ENCODE measurements at regions not wholly inside any gene's neighbourhood (a gene's known extent, or its start where the extent isn't known, plus 50 kb on each side); places are given as distances from the start of the nearest gene placed in this dataset.

DNA sequence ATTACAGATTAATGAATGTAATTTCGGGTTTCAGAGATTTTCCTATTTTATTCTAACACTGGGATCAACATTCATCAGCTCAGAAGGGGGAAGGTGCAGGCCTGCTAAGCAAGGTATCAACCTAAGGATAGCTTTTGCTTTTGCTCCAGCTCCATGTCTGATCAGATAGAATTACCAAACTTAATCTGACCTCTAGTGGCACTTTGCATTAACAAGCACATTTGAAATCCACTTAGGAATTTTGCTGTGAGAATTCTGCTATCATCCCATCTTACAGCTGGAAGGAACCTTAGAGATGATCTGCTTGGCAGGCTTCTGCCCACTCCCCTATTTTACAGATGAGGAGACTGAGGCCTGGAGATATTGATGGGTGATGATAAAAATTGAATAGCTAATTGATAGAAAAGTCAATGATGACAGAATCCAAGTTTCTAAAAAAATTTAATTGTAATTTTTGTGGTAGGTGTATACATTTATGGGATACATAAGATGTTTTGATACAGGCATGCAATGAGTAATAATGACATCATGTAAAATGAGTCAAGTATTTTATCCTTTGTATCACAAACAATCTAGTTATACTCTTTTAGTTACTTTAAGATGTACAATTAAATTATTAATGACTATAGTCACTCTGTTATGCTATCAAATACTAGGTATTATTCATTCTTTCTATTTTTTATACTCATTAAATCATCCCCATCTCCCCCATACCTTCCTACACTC is 209.2 kb upstream of the ZPLD1 start:
- DNase-seq (ENCODE audit: low read depth, low spot score): peak; percentile 50

DNA sequence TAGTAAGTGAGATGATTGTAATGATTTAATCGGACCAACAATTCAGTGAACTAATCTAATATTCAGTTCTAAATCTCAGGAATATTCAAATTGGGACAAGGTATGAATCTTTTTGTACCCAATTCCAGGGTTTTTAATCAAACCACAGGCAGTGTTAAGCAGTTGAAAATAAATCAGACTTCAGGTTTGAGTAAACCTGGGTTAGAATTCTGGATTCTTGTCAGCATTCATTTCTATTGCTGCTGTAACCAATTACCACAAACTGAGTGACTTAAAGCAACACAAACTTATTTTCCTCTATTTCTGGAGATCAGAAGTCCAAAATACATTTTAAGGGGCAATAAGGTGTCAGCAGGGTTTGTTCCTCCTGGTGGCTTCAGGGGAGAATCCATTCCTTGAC is 208.4 kb upstream of the ZPLD1 start:
- no peak for DNase-seq (ENCODE audit: low read depth, low spot score)

- peak; percentile 8 for DNase-seq (ENCODE audit: low read depth, low spot score)
These were observed 205.7 kb upstream of the ZPLD1 start for GRCh38 chr3:102229062-102229655.

- no peak for DNase-seq (ENCODE audit: low read depth, low spot score)
These were observed 204.8 kb upstream of the ZPLD1 start for GRCh38 chr3:102230057-102230456.

- no peak for DNase-seq (ENCODE audit: low read depth, low spot score)
These were observed 200.9 kb upstream of the ZPLD1 start for GRCh38 chr3:102233881-102234280.

DNA sequence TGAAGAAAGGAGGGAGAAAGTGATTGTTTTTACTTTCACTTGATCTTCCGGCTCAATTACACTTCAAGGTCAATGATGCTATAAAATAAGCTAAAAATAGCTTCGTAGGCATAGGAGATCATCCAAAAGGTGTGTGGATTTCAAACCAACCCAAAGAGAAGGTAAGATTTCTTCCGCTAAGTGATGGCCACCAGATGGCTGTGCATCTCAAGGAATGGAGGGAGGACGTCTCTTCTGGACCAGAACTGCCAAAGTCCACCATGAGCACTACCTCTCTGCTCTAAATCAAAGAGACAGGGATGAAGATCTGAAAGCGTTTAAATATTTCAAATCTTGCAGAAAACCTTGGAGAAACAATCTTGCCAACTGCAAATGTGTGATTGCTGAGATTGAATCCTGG is 199.1 kb upstream of the ZPLD1 start:
- no peak for DNase-seq (ENCODE audit: low read depth, low spot score)

DNA sequence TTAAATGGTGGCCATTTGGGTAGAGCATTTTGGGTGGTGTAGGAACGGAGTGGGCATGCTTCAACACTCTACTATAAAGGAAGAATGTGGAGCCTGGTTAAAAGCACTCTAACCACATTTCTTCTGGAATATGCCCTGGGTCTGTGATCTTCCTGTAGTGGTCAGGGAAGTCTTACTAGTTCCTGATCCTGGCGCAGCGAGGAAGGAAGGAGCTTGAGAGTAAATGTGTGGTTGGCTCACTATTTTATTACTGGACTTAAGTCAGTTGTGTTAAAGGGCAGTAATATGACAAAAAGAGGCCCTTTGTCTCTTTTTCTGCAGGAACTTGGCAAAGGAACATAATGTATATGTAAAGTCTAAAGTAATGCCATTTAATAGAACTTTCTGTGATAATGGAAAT is 197.6 kb upstream of the ZPLD1 start:
- DNase-seq (ENCODE audit: low read depth, low spot score): no peak

DNA sequence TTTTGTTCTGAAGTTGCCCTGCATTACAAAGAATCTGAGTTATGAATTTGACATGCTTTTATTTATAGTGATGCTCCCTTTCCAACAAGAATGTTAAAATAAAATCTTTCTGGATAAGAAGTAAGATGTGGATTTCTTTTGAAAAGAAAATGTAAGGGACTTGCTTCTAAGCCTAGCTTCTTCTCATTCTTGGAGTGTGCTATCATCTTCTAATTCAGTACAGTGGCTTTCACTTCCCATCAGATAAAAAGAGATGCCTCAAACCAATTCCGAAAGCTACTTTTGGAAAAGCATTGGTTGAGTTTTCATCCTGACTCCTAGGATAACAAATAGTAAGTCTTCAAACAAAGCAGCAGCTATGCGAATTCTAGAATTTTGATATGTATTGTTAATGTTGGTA is 197.0 kb upstream of the ZPLD1 start:
- no peak for DNase-seq (ENCODE audit: low read depth, low spot score)

- no peak for DNase-seq (ENCODE audit: low read depth, low spot score)
These were observed 196.5 kb upstream of the ZPLD1 start for GRCh38 chr3:102238362-102238761.

DNA sequence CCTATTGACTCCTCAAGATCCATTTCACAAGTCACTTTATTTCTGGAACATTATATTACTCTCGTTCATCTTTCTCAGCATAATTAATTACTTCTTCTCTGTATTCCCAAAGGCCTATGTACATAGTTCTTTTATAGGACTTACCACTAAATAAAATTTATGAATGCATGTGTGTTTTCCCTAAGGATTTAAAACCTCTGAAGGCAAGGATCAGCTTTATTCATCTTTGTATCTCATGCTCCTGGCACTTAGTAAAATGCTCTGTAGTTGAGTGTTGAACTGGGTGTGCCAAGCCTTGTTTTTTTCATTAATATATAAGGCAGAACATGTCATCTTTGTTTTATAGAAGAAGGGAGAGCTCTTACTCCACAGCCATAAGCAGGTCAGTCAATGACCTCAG is 194.1 kb upstream of the ZPLD1 start:
- DNase-seq (ENCODE audit: low read depth, low spot score): no peak

DNA sequence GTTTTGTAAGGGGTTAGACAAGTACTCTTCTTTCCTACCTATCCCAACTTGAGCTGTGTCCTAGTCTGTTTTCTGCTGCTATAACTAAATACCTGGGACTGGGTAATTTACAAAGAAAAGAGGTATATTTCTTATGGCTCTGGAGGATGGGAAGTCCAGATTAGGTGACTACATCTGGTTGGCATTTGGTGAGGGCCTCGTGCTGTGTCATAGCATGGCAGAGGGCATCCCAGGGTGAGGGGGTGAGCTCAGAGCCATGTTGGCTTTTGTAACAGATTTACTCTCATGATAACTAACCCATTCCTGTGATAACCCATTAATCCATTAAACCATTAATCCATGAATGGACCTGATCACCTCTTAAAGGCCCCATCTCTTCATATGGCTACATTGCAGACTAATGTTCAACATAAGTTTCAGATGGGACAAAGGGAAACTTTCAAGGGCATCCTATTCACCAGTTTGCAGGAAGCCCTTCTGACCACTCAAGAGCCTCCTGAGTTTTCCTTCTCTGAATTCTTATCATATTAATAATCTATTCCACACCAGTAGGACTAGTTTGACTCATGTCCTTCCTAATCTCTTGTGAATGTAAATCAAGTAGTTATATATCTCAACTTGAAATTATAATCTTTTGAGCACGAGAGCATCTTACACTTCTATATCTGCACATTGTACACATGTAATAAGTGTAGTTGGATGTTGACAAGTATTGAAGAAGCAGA is 185.7 kb upstream of the ZPLD1 start:
- no peak for DNase-seq (ENCODE audit: low read depth, low spot score)

DNA sequence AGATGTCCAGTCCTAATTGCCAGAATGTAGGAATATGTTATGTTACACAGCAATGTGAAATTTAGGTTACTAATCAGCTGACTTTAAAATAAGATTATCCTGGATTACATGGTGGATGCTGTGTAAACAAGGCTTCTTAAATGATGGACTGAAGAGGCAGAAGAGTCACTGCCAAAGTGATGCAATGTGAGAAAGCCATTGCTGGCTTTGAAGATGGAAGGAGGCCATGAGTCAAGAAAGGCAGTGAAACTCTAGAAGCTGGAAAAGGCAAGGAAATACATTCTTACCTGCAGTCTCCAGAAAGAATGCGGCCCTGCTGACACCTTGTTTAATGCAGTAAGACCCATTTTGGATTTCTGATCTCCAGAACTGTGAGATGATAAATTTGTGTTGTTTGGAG is 179.1 kb upstream of the ZPLD1 start:
- DNase-seq (ENCODE audit: low read depth, low spot score): no peak

DNA sequence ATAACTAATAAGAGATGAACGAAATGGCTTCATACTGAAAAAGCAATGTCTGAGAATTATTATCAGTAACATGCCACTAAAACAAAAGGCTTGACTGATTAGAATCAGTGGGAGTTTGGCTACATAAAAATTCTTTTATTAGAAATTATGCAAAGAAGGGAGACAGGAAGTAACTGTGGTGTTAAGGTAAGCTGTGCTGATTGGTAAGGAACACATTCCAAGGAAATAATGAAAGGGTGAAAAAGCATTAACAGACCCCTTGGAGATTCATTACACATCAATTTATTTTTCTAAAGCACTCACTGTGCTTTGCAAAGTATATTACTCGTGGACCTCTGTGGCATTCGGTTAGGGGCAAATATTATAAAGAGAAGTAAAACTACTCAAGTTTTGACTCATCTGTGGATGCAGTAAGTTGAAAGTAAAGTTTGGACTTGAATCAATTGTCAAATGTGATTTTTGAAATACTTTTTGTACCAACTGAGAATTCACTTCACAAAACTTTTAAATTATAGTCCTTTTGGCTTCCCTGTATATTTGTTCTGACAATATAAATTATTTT is 176.1 kb upstream of the ZPLD1 start:
- DNase-seq (ENCODE audit: low read depth, low spot score): no peak

DNA sequence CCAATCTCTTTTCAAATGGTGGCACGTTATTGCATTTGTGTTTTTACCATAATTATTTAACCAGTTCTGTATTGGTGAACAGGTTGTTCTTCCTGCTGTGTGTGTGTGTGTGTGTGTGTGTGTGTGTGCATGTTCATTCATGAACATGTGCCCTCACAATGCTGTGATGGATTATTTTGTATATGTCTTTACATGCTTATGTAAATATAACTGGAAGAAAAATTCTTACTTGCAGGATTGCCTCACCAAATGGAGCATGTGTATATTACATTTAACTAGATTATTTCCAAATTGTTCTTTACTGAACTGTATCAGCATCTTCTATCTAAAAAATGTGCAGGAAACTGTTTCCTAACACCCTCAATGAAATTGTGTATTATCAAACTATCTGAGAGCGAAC is 175.2 kb upstream of the ZPLD1 start:
- DNase-seq (ENCODE audit: low read depth, low spot score): no peak

DNA sequence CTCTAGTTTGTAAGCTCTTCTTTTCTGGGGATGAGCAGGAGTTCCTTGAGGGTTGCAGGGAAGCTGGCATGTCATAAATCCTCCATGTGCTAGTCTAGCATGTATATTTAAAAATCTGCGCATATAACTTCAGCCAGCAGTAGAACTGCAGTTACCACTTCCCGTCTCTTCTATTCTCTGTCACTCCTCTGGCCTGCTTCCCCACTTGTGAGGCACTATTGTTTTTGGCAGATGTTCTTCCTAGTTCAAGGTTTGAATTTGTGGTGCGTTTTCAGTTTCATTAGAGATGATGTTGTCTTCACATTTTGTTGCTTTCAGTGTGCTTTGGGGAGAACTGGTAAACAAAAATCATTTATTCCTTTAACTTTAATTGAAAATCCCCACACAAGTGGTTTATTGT is 169.1 kb upstream of the ZPLD1 start:
- DNase-seq (ENCODE audit: low read depth, low spot score): no peak

DNA sequence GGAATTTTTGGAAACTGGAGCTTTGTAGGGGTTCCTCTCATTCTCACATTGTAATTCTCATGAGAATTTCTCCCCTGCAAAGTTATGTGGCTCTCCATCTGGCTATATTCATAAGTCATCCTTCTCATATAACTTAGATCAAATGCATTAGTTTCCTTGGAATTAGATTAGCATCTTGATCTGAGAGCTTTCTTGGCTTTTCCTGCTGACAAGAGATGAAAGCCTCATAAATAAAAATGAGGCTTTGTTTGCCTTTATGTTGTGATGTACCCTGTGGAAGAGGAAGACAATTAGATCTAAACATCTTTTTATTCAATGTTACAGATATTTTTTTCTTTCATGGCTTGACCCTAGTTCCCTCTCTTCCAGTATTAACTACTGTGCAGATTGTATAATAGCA is 165.4 kb upstream of the ZPLD1 start:
- no peak for DNase-seq (ENCODE audit: low read depth, low spot score)

- DNase-seq (ENCODE audit: low read depth, low spot score): no peak
These were observed 144.6 kb upstream of the ZPLD1 start for GRCh38 chr3:102290241-102290640.

DNA sequence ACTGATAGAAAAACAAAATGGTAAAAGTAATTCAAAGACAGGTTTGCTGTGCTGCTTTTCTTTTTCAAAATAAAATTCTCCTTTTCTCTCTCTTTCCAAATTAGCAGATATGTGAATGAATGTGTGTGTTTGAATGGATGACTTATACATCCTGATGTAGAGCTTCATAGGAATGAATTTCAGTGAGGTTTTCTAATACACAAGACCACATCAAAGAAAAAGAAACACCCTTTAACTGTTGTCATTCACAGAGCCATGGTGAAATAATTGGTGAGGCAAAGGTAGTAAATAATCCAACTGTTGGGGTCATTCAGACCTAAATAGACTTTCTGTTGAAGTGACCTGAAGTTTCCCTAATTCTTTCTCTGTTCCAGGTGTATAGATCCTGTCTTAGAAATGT is 139.1 kb upstream of the ZPLD1 start:
- no peak for DNase-seq (ENCODE audit: low read depth, low spot score)

DNA sequence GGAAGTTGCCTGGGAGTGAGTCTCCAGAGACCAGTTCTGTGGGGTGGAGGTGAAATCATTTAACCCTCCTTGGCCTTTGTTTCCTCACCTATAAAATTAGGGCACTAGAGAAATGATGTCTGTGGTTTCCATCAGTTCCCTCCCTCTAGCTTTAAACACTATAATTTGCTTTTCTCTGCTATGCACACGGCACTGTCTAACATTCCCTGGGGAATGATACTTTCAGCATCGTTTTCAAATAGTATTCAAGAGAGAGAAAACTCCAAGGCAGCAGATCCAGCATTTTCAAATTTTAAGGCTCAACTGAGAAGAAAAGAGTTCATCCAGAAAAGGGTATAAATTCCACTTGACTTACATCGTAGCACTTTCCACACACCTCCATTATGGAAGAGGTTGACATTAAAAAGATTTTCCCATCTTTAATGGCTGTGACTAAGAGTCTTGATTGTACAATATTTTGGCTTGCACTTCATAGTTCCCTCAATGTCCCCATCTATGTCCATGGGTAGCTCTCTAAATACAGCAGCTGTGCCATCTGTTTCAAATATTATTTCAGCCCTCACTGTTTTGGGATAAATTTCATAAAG is 137.7 kb upstream of the ZPLD1 start:
- no peak for DNase-seq (ENCODE audit: low read depth, low spot score)

DNA sequence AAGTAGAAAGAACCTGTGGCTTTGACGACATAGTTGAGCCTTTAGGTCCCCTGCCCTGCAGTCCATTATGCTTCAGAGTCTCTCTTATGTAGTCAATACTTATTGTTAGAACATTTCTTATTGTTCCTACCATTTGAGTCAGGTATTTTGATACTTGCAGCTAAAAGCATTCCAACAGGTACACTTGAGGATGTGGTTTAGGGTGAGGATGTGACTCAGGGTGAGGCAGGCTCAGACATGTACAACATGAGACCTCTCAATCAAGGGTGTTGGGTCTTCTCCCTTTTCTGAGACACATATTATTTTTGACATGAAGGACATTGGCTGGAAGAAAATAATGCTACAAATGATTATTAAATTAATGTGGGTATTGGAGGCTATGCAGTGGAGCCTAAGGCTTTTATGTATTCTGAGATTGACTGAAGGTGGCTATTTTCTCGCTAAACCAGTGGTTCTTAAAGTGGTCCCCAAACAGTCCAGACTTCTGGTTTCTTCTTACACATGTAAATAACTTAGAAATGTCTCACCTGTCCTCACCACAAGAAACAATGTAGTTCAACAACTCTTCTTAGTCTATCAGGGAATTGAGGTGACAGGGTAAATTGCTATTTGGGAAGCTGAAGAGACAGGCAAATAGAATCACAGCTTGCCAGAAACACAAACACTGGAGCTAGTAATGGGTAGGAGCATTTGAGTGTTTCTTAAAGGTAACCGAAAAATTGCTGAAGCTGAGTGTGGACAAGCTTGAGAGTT is 135.5 kb upstream of the ZPLD1 start:
- no peak for DNase-seq (ENCODE audit: low read depth, low spot score)

DNA sequence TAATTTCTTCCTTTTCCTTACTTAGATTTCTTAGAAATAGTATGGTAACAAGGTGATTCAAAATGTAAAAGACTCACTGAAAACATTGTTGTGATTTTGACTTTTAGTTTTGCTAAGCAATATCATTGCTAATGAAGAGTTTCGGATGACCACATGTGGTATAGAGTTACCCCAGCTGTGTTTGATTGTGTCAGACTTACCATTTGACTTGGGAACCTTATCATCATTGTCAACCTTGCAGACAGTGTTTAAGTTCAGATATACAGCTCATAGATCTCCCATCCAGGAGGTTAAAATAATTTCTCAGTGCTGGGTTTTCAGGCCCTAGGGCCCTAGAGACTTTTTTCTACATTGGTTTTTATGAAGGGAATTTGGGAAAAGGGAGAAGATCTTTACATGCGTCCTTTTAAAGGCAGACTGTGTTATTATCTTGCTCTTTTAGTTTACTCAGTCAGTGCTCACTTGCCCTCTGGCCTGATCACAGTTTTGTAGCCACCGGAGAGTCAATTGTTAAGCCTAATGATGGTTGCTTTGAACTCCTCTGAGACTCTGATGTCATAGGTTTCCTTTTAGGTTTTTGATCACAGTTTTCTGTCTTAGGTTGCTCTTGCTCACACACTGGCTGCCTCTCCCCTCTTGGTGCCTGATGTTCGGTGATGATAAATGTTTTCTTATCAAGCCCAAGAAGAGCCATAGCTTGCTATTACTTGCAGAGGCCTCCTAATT is 133.5 kb upstream of the ZPLD1 start:
- DNase-seq (ENCODE audit: low read depth, low spot score): no peak

Measured in pulmonary artery endothelial cell (primary cell).